ENCODE measurements at regions not wholly inside any gene's neighbourhood (a gene's known extent, or its start where the extent isn't known, plus 50 kb on each side); places are given as distances from the start of the nearest gene placed in this dataset.

DNA sequence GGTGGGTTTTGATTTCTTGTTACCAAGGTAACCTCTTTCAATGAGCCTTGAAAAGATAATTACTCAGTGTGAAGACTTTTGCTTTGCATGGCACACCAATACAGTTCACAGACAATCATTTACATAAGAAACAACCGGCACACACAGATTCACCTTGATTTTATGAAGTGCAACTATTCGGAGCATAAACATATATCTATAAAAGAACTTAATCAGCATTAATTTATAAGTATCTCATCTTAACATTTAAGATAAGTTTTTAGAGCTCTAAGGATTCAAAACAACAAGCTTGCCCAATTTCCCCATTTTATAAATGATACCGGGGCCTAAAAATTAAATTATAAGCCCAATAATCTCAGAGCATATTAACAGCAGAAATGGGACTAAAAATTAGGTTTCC lies 85.9 kb upstream of the PCSK2 start:
- DNase-seq = no peak

DNA sequence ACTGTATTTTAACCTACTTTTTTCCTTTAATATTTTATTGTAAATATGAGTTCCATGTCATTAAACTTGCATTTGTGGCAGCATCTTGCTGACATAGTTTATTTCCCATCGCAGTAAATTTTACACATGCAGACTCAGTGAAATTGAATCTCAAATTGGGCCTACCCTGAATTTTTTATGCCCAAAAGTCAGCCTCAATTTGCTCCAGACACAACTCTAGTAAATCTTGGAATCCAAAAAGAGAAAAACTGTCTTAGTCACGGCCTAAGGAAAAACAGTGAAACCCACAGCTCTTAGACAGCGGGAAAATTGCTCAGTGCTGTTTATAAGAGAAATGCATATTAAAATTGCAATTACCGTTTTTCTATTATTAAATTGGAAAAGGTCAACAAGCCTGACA lies 85.3 kb upstream of the PCSK2 start:
- DNase-seq = no peak

DNA sequence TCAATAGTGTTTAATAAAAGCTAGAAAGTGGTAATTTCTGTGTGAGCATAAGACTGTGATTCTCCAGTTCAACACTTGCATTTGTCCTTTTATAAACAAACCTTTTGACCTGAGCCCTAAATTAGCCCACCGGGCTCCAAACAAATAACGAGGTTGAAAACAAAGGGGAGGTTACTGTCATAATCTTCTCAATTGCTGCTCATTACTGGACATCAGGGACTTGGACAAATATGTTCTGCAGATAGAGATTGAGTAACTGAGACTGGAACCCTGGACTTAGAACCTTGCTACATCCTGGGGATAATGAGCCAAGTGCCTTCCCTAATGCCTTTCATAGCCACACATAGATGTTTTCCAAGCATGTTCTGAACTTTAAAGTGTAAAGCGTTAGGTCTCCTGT lies 84.2 kb upstream of the PCSK2 start:
- DNase-seq = no peak

DNA sequence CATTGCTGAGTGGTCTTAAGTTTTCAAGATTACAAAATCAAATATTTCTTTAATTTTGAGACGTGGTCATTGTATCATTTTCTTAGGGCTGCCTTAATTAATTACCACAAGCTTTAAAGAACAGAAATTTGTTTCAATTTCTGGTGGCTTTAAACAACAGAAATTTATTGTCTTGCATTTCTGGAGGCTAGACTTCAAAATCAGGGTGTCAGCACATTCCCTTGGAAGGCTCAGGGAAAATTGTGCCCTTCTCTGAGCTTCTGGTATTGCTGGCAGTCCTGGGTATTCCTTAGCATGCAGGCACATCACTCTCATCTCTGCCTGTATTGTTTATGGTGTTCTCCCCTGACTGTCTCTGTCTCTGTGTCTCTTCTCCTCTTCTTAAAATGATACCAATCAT lies 76.0 kb upstream of the PCSK2 start:
- no peak for DNase-seq

DNA sequence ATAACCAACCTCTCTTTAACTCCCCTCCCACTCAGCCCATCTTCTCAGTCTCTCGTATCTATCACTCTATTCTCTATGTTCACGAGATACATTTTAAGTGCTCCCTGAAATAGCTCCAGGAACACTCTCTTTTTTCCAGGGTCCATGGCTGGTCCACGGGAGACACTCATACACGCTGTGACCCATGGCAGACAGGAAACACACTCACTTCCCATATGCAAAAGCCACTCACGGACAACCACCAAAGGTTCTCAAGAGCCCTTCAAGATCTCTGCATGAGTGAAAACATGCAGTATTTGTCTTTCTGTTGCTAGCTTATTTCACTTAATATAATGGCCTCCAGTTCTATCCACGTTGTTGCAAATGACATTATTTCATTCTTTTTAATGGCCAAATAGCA lies 71.4 kb upstream of the PCSK2 start:
- no peak for DNase-seq

DNA sequence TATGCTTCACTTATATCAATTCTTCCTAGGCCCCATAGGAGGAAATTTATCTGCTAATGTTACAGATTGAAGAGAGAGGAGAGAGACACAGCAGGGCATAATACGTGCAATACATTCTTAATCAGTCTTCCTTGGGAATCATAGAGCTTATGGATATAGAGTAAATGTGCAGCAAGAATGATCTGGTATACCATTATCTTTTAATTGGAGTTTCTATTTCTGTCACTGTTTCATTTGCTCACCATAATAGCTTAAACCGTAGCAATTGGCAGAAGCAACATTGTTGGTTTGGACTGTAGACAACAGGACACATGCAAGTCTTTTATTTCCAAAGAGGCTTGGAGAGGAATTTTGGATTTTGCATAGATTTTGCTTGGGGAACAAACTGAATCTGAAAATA lies 68.1 kb upstream of the PCSK2 start:
- no peak for DNase-seq

DNA sequence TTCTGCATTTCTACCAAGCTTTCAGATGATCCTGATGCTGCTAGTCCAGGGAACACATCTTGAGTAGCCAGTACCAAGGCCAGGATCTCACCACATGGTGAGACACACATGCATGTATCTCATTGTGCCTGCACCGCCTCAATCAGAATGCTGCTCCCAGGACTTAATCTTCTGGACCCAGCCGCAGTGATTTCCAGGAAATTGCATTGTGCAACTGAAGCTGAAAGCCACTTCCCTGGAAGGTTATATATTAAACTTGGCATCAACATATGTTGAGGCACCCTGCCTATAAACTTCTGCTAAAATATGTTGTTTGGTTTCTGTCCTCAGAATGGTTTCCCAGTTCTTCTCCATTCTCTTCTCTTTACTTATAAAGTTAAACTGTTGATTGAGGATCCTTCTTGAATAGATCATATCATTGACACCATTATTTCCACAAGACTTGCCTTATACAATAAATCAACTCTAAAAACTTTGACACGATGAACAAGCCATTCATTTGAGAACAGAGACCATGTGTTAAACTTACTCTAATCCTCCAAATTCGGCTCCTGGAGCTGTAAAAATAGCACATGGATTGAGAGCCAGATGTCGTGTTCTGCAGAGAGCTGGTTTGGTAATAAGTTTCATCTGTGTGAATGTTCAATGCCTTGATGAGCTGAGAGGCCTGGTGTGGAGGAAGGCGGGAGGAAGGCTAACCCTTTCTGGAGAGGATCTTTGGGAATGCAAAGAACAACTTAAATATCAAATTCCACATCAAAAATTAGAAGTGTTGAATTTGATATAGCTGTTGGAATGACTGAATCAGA lies 65.0 kb upstream of the PCSK2 start:
- DNase-seq = no peak

DNA sequence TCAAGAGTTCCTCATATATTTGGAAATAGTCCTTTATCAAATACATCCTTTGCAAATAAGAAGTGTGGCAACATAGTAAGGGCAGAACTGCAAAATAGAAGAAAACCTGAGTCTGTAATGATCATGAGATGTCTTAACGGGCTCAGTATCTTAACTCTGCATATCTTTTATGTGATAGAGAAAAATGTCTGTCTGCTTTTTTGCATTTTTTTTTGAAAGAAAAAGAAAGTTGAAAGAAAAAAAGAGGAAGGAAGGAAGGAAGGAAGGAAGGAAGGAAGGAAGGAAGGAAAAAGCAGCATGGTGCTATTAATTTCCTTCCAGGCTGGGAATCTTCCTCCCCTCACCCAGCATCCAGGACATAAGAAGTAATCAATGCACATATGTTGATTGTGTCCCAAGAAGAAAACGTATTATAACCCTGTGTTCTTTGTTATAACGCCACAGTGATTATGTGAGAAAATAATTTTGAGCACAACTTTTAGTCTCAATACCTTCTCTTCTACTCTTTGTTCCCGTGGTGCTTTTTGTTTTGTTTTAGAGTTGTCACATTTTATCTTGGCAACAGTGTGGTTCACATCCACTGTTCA lies 58.7 kb upstream of the PCSK2 start:
- no peak for DNase-seq

DNA sequence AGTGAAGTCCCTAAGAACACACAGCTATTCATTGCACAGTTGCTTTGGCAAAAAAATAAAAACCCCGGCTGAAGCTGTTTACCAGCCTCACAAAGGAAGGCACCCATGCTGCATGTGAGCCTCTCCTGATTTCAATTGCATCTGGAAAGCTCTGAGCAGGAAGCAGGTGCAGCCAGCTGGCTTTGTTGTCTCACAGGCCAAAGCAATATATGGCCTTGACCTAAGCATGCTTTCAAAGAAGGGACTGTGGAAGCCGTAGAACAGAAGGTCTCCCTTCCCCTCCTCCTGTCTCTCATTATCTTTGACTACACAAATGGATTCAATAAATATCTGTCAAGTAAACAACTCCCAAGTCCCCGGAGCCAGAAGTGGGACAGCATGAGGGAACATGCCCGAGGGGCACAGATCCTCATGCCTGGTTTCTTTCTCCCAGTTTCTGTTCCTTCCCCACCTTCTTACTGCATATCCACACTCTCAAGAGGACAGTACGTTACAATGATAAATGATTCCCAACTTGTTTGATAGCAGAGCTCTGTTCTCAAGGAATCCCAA lies 57.2 kb upstream of the PCSK2 start:
- no peak for DNase-seq

DNA sequence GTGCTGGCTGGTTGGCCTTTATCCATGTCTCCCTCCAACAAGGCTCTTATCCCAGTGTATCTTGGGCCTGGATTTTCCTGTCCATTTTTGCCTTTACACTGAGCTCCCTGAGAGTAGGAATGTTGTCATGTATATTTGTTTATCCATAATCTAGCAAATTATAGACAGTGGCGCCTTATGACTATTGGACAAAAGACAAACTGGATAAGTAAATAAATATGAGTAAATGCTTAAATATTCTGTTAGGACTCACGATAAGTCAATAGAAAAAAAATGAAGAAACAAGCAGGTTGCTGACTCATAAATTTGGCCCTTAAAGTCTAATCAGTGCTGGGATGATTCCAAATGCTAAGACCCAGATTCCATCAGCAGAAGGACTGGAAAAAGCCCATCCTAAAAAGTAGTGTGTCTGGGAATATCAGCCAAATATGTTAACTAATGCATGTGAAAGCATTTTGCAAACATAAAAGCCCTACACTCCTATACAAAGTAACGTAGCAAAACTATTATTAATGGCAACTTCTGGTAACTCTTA lies 55.0 kb upstream of the PCSK2 start:
- DNase-seq = no peak

DNA sequence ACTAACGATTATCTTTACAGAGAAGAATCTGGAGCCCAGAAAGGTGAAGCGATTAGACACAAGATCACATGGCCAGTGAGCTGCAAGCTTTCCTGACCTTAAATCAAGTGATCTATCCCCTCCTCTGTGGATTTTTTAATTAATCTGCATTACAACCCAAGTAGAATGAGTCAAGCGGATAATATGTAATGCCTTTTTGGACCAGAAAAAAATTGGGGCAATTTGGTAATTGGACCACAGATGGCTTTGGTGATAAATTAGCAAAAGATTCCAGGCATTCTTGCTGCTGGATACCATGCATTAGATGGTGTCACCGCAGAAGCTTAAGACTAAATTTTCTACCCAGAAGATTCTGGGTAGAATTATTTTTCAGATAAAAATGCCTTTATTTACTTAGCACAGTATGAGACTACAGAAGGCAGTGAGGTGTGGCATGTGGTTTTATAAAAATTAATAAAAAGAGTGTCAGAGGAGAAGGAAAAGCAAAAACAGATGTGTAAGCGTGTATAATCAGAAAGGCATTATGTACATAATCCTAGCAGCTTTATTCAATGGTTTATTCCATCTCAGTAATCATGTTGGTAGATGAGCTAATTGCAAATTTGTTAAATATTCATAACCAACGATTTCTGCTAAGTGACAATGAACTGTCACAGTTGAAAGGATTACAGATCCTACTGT lies 53.9 kb upstream of the PCSK2 start:
- DNase-seq = no peak

All from activated CD8-positive, alpha-beta memory T cell treated with anti-CD3 and anti-CD28 coated beads for 24 hours (primary cell).